ENCODE measurements at regions not wholly inside any gene's neighbourhood (a gene's known extent, or its start where the extent isn't known, plus 50 kb on each side); places are given as distances from the start of the nearest gene placed in this dataset.

DNA sequence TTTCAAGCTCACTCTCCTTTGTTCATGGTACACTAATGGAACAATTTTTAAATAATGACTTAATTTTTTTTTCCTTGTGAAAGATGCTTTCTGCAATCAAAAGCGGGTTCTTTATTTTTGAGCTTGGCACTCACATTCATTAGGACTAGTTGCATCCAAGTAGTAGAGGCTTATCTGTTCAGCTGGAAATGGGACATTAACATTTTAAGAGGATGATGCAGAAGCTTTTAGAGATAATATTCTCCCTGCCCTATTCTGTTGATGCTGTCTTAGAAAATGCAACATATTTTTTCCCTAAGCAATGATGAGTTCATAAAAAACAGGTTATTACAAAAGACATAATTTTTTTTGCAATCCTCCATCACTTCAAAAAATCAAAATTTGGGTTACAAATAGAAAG lies 900.6 kb downstream of the NTRK3 start:
- ChIA-PET CTCF (interaction anchor here (0.6 kb wide), 1 partner anchor 131 kb away, joined by 3 read pairs; no protein-coding TSS in a partner anchor), POLR2A (no interaction called here)
- TF ChIP-seq BHLHE40 (IDR thresholded peaks at IDR 0.05; ENCODE audit: borderline replicate concordance) (no peak), HDGF (IDR thresholded peaks at IDR 0.05; ENCODE audit: borderline replicate concordance) (no peak), ELF4 (IDR thresholded peaks at IDR 0.05) (no peak), TARDBP (IDR thresholded peaks at IDR 0.05) (no peak), L3MBTL2 (conservative IDR thresholded peaks at IDR 0.05) (no peak), LEF1 (IDR thresholded peaks at IDR 0.05; ENCODE audit: borderline replicate concordance) (no peak), ZNF384 (IDR thresholded peaks at IDR 0.05) (no peak), FOXK2 (IDR thresholded peaks at IDR 0.05) (no peak), ARNT (IDR thresholded peaks at IDR 0.05) (no peak), CTBP1 (IDR thresholded peaks at IDR 0.05; ENCODE audit: borderline replicate concordance) (no peak), FOXM1 (IDR thresholded peaks at IDR 0.05; ENCODE audit: borderline replicate concordance) (no peak)
- TF ChIP-seq, protein P1, sequence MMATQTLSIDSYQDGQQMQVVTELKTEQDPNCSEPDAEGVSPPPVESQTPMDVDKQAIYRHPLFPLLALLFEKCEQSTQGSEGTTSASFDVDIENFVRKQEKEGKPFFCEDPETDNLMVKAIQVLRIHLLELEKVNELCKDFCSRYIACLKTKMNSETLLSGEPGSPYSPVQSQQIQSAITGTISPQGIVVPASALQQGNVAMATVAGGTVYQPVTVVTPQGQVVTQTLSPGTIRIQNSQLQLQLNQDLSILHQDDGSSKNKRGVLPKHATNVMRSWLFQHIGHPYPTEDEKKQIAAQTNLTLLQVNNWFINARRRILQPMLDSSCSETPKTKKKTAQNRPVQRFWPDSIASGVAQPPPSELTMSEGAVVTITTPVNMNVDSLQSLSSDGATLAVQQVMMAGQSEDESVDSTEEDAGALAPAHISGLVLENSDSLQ (IDR thresholded peaks at IDR 0.05), result no peak
- no peak for DNase-seq (ENCODE audit: extremely low spot score)

DNA sequence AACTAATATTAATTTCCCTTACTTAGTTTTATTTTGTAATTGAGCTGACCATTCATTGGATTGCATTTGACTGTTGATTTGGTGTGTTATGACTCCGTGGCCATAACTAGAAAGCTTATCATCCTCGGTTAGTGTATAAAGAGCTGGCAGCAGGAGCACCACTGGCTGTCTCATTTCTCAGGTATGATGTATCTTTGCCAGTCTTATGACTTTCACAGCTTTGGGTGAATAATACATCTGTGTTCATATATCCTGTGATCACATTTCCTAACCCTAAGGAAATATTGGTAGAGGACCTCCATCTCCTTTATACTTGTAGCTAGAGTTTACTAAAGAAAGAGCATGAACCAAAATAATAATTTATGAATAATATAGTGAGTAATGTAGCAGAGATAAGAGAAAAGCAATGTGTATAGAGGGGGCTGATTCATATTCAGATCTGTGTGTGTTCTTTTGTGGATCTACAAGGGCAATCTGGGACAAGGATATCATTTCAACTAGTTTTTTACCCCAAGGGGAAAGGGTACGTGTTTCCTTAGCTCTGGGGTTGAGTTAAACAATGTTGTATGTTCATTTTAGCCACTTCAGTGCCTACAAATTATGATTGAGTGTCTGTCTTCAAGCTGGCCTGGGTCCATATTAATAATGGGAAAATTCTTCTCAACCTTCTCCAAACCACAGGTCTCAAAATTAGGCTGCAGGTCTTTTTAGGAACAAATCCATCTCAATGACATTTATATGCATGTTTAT lies 901.7 kb downstream of the NTRK3 start:
- no peak for TF ChIP-seq LEF1 (IDR thresholded peaks at IDR 0.05; ENCODE audit: borderline replicate concordance)
- no peak for TF ChIP-seq ARNT (IDR thresholded peaks at IDR 0.05)
- no peak for TF ChIP-seq BHLHE40 (IDR thresholded peaks at IDR 0.05; ENCODE audit: borderline replicate concordance)
- no peak for TF ChIP-seq TARDBP (IDR thresholded peaks at IDR 0.05)
- no peak for TF ChIP-seq L3MBTL2 (conservative IDR thresholded peaks at IDR 0.05)
- no peak for TF ChIP-seq SP1 (IDR thresholded peaks at IDR 0.05)
- TF ChIP-seq CTBP1 (IDR thresholded peaks at IDR 0.05; ENCODE audit: borderline replicate concordance), result no peak
- no peak for TF ChIP-seq NFRKB (IDR thresholded peaks at IDR 0.05)
- TF ChIP-seq ZNF384 (IDR thresholded peaks at IDR 0.05), result no peak
- TF ChIP-seq FOXM1 (IDR thresholded peaks at IDR 0.05; ENCODE audit: borderline replicate concordance), result no peak
- no peak for TF ChIP-seq FOXK2 (IDR thresholded peaks at IDR 0.05)
- TF ChIP-seq HDGF (IDR thresholded peaks at IDR 0.05; ENCODE audit: borderline replicate concordance), result no peak
- TF ChIP-seq FOXA1 (IDR thresholded peaks at IDR 0.05), result no peak
- TF ChIP-seq, protein P1 (IDR thresholded peaks at IDR 0.05), result no peak
- TF ChIP-seq ELF4 (IDR thresholded peaks at IDR 0.05), result no peak
- TF ChIP-seq SUZ12 (IDR thresholded peaks at IDR 0.05), result no peak
- POLR2A ChIA-PET, result no interaction called here
- no peak for DNase-seq (ENCODE audit: extremely low spot score)
- CTCF ChIA-PET, result no interaction called here

DNA sequence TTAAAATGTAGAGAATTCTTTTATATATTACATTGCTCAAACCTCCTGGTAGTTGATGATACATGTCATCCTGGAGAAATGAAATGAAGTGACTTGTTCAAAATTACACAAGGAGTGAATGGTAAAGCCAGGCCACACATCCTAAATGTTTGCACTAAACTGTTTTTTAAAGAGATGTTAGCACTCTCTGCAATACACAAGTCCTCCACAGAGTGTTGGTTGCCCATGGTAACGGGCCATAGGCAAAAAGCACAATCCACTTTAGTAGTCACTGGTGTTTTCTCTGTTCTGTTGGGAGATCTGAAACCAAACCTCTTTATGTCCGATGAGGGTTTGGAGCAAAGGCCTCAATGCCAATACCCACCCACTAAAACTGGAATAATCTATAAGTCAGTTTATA lies 907.4 kb downstream of the NTRK3 start:
- ChIA-PET CTCF (no interaction called here), POLR2A (no interaction called here)
- no peak for TF ChIP-seq SUZ12 (IDR thresholded peaks at IDR 0.05)
- no peak for TF ChIP-seq NFRKB (IDR thresholded peaks at IDR 0.05)
- TF ChIP-seq ARNT (IDR thresholded peaks at IDR 0.05), result no peak
- no peak for TF ChIP-seq L3MBTL2 (conservative IDR thresholded peaks at IDR 0.05)
- TF ChIP-seq FOXM1 (IDR thresholded peaks at IDR 0.05; ENCODE audit: borderline replicate concordance), result no peak
- no peak for TF ChIP-seq FOXA1 (IDR thresholded peaks at IDR 0.05)
- TF ChIP-seq FOXK2 (IDR thresholded peaks at IDR 0.05), result no peak
- TF ChIP-seq BHLHE40 (IDR thresholded peaks at IDR 0.05; ENCODE audit: borderline replicate concordance), result no peak
- no peak for TF ChIP-seq SP1 (IDR thresholded peaks at IDR 0.05)
- no peak for TF ChIP-seq ZNF384 (IDR thresholded peaks at IDR 0.05)
- TF ChIP-seq TARDBP (IDR thresholded peaks at IDR 0.05), result no peak
- no peak for TF ChIP-seq ELF4 (IDR thresholded peaks at IDR 0.05)
- no peak for TF ChIP-seq LEF1 (IDR thresholded peaks at IDR 0.05; ENCODE audit: borderline replicate concordance)
- no peak for TF ChIP-seq CTBP1 (IDR thresholded peaks at IDR 0.05; ENCODE audit: borderline replicate concordance)
- TF ChIP-seq, protein P1 (IDR thresholded peaks at IDR 0.05), result no peak
- no peak for TF ChIP-seq HDGF (IDR thresholded peaks at IDR 0.05; ENCODE audit: borderline replicate concordance)
- DNase-seq (ENCODE audit: extremely low spot score), result no peak

DNA sequence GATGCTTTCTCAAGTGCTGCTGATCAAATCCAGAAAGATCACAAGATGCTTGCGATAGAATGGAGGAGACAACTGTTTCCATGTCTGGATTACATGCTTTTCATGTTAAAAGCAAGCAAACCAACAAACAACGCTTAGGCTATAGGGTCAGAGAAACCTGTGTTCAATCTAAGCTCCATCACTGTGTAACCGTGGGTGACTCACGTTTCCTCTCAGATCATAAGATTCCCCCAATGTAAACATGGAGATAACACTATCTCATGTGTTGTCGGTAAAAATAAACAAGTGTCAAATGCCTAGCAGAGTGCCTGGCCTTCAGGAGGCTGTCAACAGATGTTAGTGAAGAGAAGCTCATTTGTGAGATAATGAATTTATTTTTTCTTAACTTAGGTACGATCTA lies 907.8 kb downstream of the NTRK3 start:
- CTCF ChIA-PET, result no interaction called here
- no peak for TF ChIP-seq SUZ12 (IDR thresholded peaks at IDR 0.05)
- no peak for DNase-seq (ENCODE audit: extremely low spot score)
- POLR2A ChIA-PET, result no interaction called here

DNA sequence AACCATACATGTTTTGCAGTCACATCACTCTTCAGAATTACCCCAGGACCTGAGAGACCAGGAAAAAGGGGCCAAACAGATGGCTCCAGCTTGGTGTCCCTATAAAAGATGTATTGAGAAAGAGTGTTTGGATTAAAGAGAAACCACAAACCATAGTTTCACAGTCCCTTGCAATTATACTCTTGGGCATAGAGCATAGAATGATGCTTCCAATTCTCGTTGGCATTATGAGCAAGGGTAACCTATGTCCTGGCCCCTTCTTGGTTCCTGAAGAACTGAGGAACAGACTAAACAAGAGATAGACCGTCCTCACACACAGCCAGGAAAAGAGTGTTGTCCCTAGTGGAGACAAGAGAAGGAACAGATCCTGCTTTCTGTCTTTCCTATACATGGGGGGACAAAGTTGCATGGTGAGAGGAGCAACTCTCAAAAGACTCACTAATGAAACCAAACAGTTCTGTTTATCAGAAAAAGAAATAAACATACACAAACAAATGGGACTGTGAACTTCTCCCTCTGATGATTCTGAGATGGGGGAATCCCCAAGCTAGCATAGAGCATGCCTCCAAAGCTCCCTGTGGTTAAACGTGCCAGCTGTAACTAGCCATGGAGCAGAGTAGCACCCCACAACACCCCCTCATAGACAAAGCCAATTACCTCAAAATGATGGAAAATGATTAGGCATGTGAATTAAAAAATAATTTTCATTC lies 908.6 kb downstream of the NTRK3 start:
- CTCF ChIA-PET, result no interaction called here
- POLR2A ChIA-PET, result no interaction called here
- DNase-seq (ENCODE audit: extremely low spot score), result no peak
- no peak for TF ChIP-seq HDGF (IDR thresholded peaks at IDR 0.05; ENCODE audit: borderline replicate concordance)
- TF ChIP-seq, protein P1 (IDR thresholded peaks at IDR 0.05), result no peak
- TF ChIP-seq FOXA1 (IDR thresholded peaks at IDR 0.05), result no peak
